ENCODE measurements at regions not wholly inside any gene's neighbourhood (a gene's known extent, or its start where the extent isn't known, plus 50 kb on each side); places are given as distances from the start of the nearest gene placed in this dataset.

DNA sequence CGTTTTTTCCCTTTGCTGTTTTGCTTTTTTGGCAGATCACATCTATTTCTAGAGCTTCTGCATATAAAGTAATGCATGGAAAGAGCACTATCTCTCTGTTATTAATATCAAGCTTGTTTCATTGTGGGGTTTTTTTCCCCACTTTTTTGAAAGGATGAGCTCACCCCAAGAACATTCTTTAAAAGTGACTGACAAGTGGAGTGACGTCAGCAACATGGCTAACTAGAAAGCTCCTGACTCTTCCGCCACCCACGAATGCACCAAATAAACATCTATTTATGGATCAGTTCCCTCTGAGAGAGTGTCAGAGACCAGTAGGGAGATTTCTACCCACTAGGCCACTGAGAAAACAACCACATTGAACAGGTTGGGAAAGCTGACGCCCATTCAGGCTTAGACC lies 445.4 kb downstream of the GALC start:
- H4K20me1 ChIP-seq (ENCODE audit: control insufficient read depth, insufficient read depth, low read depth, low read length): no peaks in the 10 kb centered on the region
- no peaks in the 10 kb centered on the region for H3K36me3 ChIP-seq (ENCODE audit: control insufficient read depth, low read length)
- H3K27ac ChIP-seq (ENCODE audit: low read depth, low read length): no peak overlapping the region
- no peaks in the 10 kb centered on the region for H3K79me2 ChIP-seq (ENCODE audit: control insufficient read depth, low read length)
- H3K27me3 ChIP-seq (ENCODE audit: control insufficient read depth, low read length): peaks cover 2% of the 10 kb centered on the region; the same call in 1 of the 2 replicates
- H3K4me1 ChIP-seq (ENCODE audit: control insufficient read depth, low read length): no peaks in the 10 kb centered on the region
- H3K4me3 ChIP-seq (ENCODE audit: low read length): no peak overlapping the region
- TF ChIP-seq, protein P1, sequence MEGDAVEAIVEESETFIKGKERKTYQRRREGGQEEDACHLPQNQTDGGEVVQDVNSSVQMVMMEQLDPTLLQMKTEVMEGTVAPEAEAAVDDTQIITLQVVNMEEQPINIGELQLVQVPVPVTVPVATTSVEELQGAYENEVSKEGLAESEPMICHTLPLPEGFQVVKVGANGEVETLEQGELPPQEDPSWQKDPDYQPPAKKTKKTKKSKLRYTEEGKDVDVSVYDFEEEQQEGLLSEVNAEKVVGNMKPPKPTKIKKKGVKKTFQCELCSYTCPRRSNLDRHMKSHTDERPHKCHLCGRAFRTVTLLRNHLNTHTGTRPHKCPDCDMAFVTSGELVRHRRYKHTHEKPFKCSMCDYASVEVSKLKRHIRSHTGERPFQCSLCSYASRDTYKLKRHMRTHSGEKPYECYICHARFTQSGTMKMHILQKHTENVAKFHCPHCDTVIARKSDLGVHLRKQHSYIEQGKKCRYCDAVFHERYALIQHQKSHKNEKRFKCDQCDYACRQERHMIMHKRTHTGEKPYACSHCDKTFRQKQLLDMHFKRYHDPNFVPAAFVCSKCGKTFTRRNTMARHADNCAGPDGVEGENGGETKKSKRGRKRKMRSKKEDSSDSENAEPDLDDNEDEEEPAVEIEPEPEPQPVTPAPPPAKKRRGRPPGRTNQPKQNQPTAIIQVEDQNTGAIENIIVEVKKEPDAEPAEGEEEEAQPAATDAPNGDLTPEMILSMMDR (IDR thresholded peaks at IDR 0.05; ENCODE audit: low read depth, low read length, poor library complexity, severe bottlenecking): no peak
- TF ChIP-seq EZH2phosphoT487 (IDR thresholded peaks at IDR 0.05; ENCODE audit: borderline replicate concordance, low read length): no peak
- no peaks in the 10 kb centered on the region for H3K9me3 ChIP-seq (ENCODE audit: control insufficient read depth, insufficient read depth, low read length)
- H3K9me2 ChIP-seq (replicated peaks; ENCODE audit: control insufficient read depth, low read length): no peaks in the 10 kb centered on the region
- no peaks in the 10 kb centered on the region for H3F3A ChIP-seq (ENCODE audit: control insufficient read depth, insufficient read depth)
- H3K4me2 ChIP-seq (ENCODE audit: low read length): no peak overlapping the region

DNA sequence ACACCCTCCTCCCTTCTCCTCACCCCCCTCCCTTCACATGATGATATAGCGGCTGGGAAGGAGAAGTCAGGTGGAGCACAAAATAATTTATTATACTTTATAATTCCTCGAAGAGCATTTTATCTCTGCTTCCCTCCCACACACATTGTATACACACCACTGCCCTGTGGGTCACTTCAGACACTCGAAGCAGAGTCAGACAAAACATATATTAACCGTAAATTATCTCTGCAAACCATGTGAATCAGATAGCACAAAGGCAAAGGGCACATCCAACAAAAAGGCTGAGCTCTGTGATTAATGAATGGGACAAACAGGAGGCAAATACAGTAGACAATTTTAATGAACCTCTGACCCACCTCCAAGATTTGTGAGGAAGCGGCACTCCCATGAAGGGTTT lies 450.7 kb downstream of the GALC start:
- H3K4me1 ChIP-seq (ENCODE audit: control insufficient read depth, low read length): no peaks in the 10 kb centered on the region

DNA sequence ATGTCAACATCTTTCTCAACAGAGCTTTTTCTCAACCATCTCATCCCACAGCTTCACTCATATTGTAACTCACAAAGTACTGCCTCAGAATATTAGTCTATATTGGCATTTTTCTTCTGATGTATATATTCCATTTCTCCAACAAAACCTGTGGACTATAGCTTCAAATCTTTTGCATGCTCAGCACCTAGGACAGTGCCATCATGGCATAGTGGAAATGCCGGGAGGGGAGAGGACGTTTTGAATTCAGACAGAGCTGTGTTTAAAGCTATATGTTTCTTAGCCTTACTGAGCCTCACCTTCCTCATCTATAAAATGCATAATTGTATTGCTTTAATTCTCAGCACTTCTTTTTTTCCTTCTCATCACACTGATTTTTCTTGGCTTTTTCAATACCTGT lies 452.6 kb downstream of the GALC start:
- Histone ChIP-seq H3K36me3 (ENCODE audit: control insufficient read depth, low read length) (no peaks in the 10 kb centered on the region), H3F3A (ENCODE audit: control insufficient read depth, insufficient read depth) (no peaks in the 10 kb centered on the region), H3K27me3 (ENCODE audit: control insufficient read depth, low read length) (peaks cover 2% of the 10 kb centered on the region; the same call in 1 of the 2 replicates), H3K27ac (ENCODE audit: low read depth, low read length) (no peak overlapping the region), H3K4me2 (ENCODE audit: low read length) (no peak overlapping the region), H3K79me2 (ENCODE audit: control insufficient read depth, low read length) (no peaks in the 10 kb centered on the region), H3K4me3 (ENCODE audit: low read length) (no peak overlapping the region), H3K9me3 (ENCODE audit: control insufficient read depth, insufficient read depth, low read length) (no peaks in the 10 kb centered on the region), H3K4me1 (ENCODE audit: control insufficient read depth, low read length) (no peaks in the 10 kb centered on the region), H3K9me2 (replicated peaks; ENCODE audit: control insufficient read depth, low read length) (no peaks in the 10 kb centered on the region), H4K20me1 (ENCODE audit: control insufficient read depth, insufficient read depth, low read depth, low read length) (no peaks in the 10 kb centered on the region)
- TF ChIP-seq EZH2phosphoT487 (IDR thresholded peaks at IDR 0.05; ENCODE audit: borderline replicate concordance, low read length): no peak
- TF ChIP-seq, protein P1 (IDR thresholded peaks at IDR 0.05; ENCODE audit: low read depth, low read length, poor library complexity, severe bottlenecking): no peak

More for the DNA sequence above, 450.7 kb downstream of the GALC start:
- no peaks in the 10 kb centered on the region for H3K36me3 ChIP-seq (ENCODE audit: control insufficient read depth, low read length)
- TF ChIP-seq, protein P1 (IDR thresholded peaks at IDR 0.05; ENCODE audit: low read depth, low read length, poor library complexity, severe bottlenecking): no peak
- no peak overlapping the region for H3K27ac ChIP-seq (ENCODE audit: low read depth, low read length)
- peaks cover 2% of the 10 kb centered on the region; the same call in 1 of the 2 replicates for H3K27me3 ChIP-seq (ENCODE audit: control insufficient read depth, low read length)
- no peaks in the 10 kb centered on the region for H3K9me3 ChIP-seq (ENCODE audit: control insufficient read depth, insufficient read depth, low read length)
- H4K20me1 ChIP-seq (ENCODE audit: control insufficient read depth, insufficient read depth, low read depth, low read length): no peaks in the 10 kb centered on the region
- H3K79me2 ChIP-seq (ENCODE audit: control insufficient read depth, low read length): no peaks in the 10 kb centered on the region
- no peak overlapping the region for H3K4me2 ChIP-seq (ENCODE audit: low read length)
- no peak overlapping the region for H3K4me3 ChIP-seq (ENCODE audit: low read length)
- H3F3A ChIP-seq (ENCODE audit: control insufficient read depth, insufficient read depth): no peaks in the 10 kb centered on the region
- no peaks in the 10 kb centered on the region for H3K9me2 ChIP-seq (replicated peaks; ENCODE audit: control insufficient read depth, low read length)

DNA sequence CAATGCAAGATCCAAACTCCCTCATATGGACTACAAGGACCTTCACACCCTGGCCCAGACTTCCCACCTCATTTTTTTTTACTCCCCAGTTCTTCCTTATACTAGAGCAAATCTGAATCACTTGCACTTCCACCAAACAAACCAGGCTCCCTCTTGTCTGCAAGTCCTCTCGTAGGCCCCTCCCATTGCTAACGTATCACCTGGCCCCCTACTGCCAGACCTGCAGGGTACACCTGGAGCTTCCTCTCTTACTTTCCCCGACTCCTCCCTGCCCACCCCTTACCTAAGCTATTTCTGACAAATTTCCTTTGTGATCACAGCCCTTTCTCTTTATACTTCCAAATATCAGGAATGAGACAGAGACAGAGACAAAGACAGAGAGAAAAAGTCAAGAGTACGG lies 463.9 kb downstream of the GALC start:
- H3F3A ChIP-seq (ENCODE audit: control insufficient read depth, insufficient read depth): no peaks in the 10 kb centered on the region
- H3K9me3 ChIP-seq (ENCODE audit: control insufficient read depth, insufficient read depth, low read length): no peaks in the 10 kb centered on the region
- H3K4me3 ChIP-seq (ENCODE audit: low read length): no peak overlapping the region
- H3K79me2 ChIP-seq (ENCODE audit: control insufficient read depth, low read length): no peaks in the 10 kb centered on the region
- no peak overlapping the region for H3K27ac ChIP-seq (ENCODE audit: low read depth, low read length)
- H4K20me1 ChIP-seq (ENCODE audit: control insufficient read depth, insufficient read depth, low read depth, low read length): no peaks in the 10 kb centered on the region
- H3K27me3 ChIP-seq (ENCODE audit: control insufficient read depth, low read length): no peaks in the 10 kb centered on the region
- TF ChIP-seq EZH2phosphoT487 (IDR thresholded peaks at IDR 0.05; ENCODE audit: borderline replicate concordance, low read length): no peak
- no peak overlapping the region for H3K4me2 ChIP-seq (ENCODE audit: low read length)
- no peaks in the 10 kb centered on the region for H3K36me3 ChIP-seq (ENCODE audit: control insufficient read depth, low read length)
- no peaks in the 10 kb centered on the region; the same call in 1 of the 2 replicates for H3K9me2 ChIP-seq (replicated peaks; ENCODE audit: control insufficient read depth, low read length)
- no peaks in the 10 kb centered on the region for H3K4me1 ChIP-seq (ENCODE audit: control insufficient read depth, low read length)
